Liver (tissue), 8 donors: ENCODE measurements at regions not wholly inside any gene's neighbourhood (a gene's known extent, or its start where the extent isn't known, plus 50 kb on each side); places are given as distances from the start of the nearest gene placed in this dataset.

Source experiments
- DNase-seq: peaks from one replicate; pipeline ENCODE4 v3.0.0-alpha.2; 2017; ENCODE audit warnings: low spot score
- H3K27ac ChIP-seq, 2 donors: one replicate each; pipeline ENCODE4 v1.7.0; 2013; ENCODE audit warnings: inconsistent platforms in 2 of 2, low read length in 2 of 2, control low read depth in 1 of 2, low read depth in 1 of 2, mild to moderate bottlenecking in 1 of 2
- H3K27me3 ChIP-seq, 4 donors: one replicate each; pipeline versions ENCODE4 v1.6.1 to v1.7.0; 2013; ENCODE audit warnings: low read length in 3 of 4, inconsistent platforms in 1 of 4, mild to moderate bottlenecking in 1 of 4, moderate library complexity in 1 of 4; ENCODE audit not compliant: control insufficient read depth in 4 of 4, insufficient read depth in 4 of 4
- H3K36me3 ChIP-seq, 4 donors: one replicate each; pipeline versions ENCODE4 v1.6.1 to v1.7.0; 2013; ENCODE audit warnings: low read length in 3 of 4, mild to moderate bottlenecking in 3 of 4, low read depth in 1 of 4, moderate library complexity in 1 of 4; ENCODE audit not compliant: control insufficient read depth in 4 of 4, insufficient read depth in 3 of 4
- H3K4me1 ChIP-seq, 4 donors: one replicate each; pipeline versions ENCODE4 v1.6.1 to v1.7.0; 2013; ENCODE audit warnings: low read length in 3 of 4, mild to moderate bottlenecking in 3 of 4, moderate library complexity in 1 of 4; ENCODE audit not compliant: control insufficient read depth in 4 of 4, insufficient read depth in 4 of 4
- H3K4me3 ChIP-seq, 3 donors: one replicate each; pipeline versions ENCODE4 v1.6.1 to v1.7.0; 2013; ENCODE audit warnings: low read length in 3 of 3, control low read depth in 1 of 3, low read depth in 1 of 3, mild to moderate bottlenecking in 1 of 3
- H3K9ac ChIP-seq, 2 donors: one replicate each; pipeline ENCODE4 v1.7.0; 2013; ENCODE audit warnings: low read length in 2 of 2, mild to moderate bottlenecking in 2 of 2, moderate library complexity in 2 of 2, control low read depth in 1 of 2, low read depth in 1 of 2
- H3K9me3 ChIP-seq, 4 donors: one replicate each; pipeline versions ENCODE4 v1.6.1 to v1.7.0; 2013; ENCODE audit warnings: low read length in 3 of 4; ENCODE audit not compliant: control insufficient read depth in 4 of 4
- ATF3 ChIP-seq: IDR thresholded peaks from 2 replicates; pipeline ENCODE4 v1.6.1; 2016; ENCODE audit warnings: antibody characterized with exemption
- CTCF ChIP-seq: fragments of 150-350 bp; IDR thresholded peaks from 2 replicates; pipeline ENCODE4 v1.5.1; 2017; ENCODE audit warnings: improper control_type of control experiment, low read depth, low read length; ENCODE audit not compliant: missing input control
- EGR1 ChIP-seq, 2 donors: IDR thresholded peaks; 2 replicates each; pipeline ENCODE4 v1.6.1; 2016 to 2018; ENCODE audit warnings: antibody characterized with exemption in 2 of 2, low read depth in 2 of 2
- FOXA1 ChIP-seq: IDR thresholded peaks from 2 replicates; pipeline ENCODE4 v1.6.1; 2016; ENCODE audit warnings: antibody characterized with exemption
- FOXA2 ChIP-seq: IDR thresholded peaks from 2 replicates; pipeline ENCODE4 v1.6.1; 2016; ENCODE audit warnings: antibody characterized with exemption
- GABPA ChIP-seq, 2 donors: IDR thresholded peaks in 1 of 2; conservative IDR thresholded peaks in 1 of 2; 2 replicates each; pipeline ENCODE4 v1.6.1; 2016; ENCODE audit warnings: antibody characterized with exemption in 2 of 2, mild to moderate bottlenecking in 1 of 2, moderate library complexity in 1 of 2
- HNF4A ChIP-seq, 2 donors: conservative IDR thresholded peaks; 2 replicates each; pipeline ENCODE4 v1.6.1; 2016; ENCODE audit warnings: antibody characterized with exemption in 2 of 2, mild to moderate bottlenecking in 2 of 2
- HNF4G ChIP-seq: IDR thresholded peaks from 2 replicates; pipeline ENCODE4 v1.6.1; 2016; ENCODE audit warnings: antibody characterized with exemption
- JUND ChIP-seq, 2 donors: IDR thresholded peaks; 2 replicates each; pipeline ENCODE4 v1.6.1; 2016; ENCODE audit warnings: antibody characterized with exemption in 2 of 2
- MAX ChIP-seq: IDR thresholded peaks from 2 replicates; pipeline ENCODE4 v1.6.1; 2016; ENCODE audit warnings: antibody characterized with exemption
- NR2F2 ChIP-seq: IDR thresholded peaks from 2 replicates; pipeline ENCODE4 v1.6.1; 2016; ENCODE audit warnings: antibody characterized with exemption
- RAD21 ChIP-seq, 2 donors: IDR thresholded peaks; 2 replicates each; pipeline ENCODE4 v1.6.1; 2016; ENCODE audit warnings: antibody characterized with exemption in 2 of 2, mild to moderate bottlenecking in 2 of 2
- REST ChIP-seq: IDR thresholded peaks from 2 replicates; pipeline ENCODE4 v1.6.1; 2016; ENCODE audit warnings: antibody characterized with exemption, mild to moderate bottlenecking
- RXRA ChIP-seq, 2 donors: IDR thresholded peaks; 2 replicates each; pipeline ENCODE4 v1.6.1; 2017 to 2018; ENCODE audit warnings: antibody characterized with exemption in 2 of 2, mild to moderate bottlenecking in 1 of 2
- SP1 ChIP-seq: IDR thresholded peaks from 2 replicates; pipeline ENCODE4 v1.6.1; 2018; ENCODE audit warnings: antibody characterized with exemption, mild to moderate bottlenecking
- TAF1 ChIP-seq: conservative IDR thresholded peaks from 2 replicates; pipeline ENCODE4 v1.6.1; 2016; ENCODE audit warnings: antibody characterized with exemption, mild to moderate bottlenecking
- YY1 ChIP-seq: IDR thresholded peaks from 2 replicates; pipeline ENCODE4 v1.6.1; 2016; ENCODE audit warnings: antibody characterized with exemption, mild to moderate bottlenecking
- ZBTB33 ChIP-seq: IDR thresholded peaks from 2 replicates; pipeline ENCODE4 v1.6.1; 2016; ENCODE audit warnings: antibody characterized with exemption
- WGBS: extraction: QIAGEN DNeasy Blood & Tissue Kit; methylation state at CpG from one replicate; pipeline ENCODE4 v1.1.7; 2013; 5-methylcytosine and 5-hydroxymethylcytosine counted together
- donor health status: healthy.
- donor health status: healthy.
- donor health status: healthy.
- donor health status: healthy.
- donor health status: healthy.

- no peaks in the 10 kb centered on the region for H3K36me3 ChIP-seq
- 77% methylated on average over 3 of the region's 3 CpGs for WGBS
- no peaks in the 10 kb centered on the region for H3K27me3 ChIP-seq
- TF ChIP-seq HNF4G (no peak), REST (no peak), NR2F2 (no peak), FOXA1 (no peak), GABPA (IDR thresholded peaks at IDR 0.05 in 1 of 2, conservative IDR thresholded peaks at IDR 0.05 in 1 of 2) (no peak), EGR1 (IDR thresholded peaks at IDR 0.05; ENCODE audit: low read depth in 2 of 2) (no peak), FOXA2 (no peak), TAF1 (no peak), ZBTB33 (no peak), YY1 (no peak), ATF3 (no peak), CTCF (no peak), RAD21 (IDR thresholded peaks at IDR 0.05) (no peak), JUND (IDR thresholded peaks at IDR 0.05) (no peak), HNF4A (conservative IDR thresholded peaks at IDR 0.05) (no peak), MAX (no peak), RXRA (IDR thresholded peaks at IDR 0.05) (no peak), SP1 (no peak)
- H3K9ac ChIP-seq, result no peak overlapping the region
- H3K27ac ChIP-seq, result no peak overlapping the region
- H3K9me3 ChIP-seq, result peaks cover 0 to 6% (median 2%) of the 10 kb centered on the region in 4 donors
- no peak for DNase-seq
- H3K4me1 ChIP-seq, result no peaks in the 10 kb centered on the region
- H3K4me3 ChIP-seq, result no peak overlapping the region
Observed at GRCh38 chr2:237244976-237245646, 159.4 kb downstream of the COPS8 start.
